Frontal cortex (tissue), 3 donors: ENCODE measurements at regions not wholly inside any gene's neighbourhood (a gene's known extent, or its start where the extent isn't known, plus 50 kb on each side); places are given as distances from the start of the nearest gene placed in this dataset.

Source experiments
- DNase-seq, 2 donors: peaks; one replicate each; pipeline ENCODE4 v3.0.0; 2012; ENCODE audit warnings: low spot score in 2 of 2
- FAIRE-seq: peaks from 2 replicates; lab custom pipeline; 2012; peaks lifted over from hg19 to GRCh38; lab: Jason Lieb, UNC
- donor health status: control.
- donor health status: control.
- donor health status: control.

- no peak for FAIRE-seq
These were observed 247.7 kb upstream of the ZNF462 start for GRCh38 chr9:106615118-106615889.

GRCh38 chr9:106616026-106616425, 246.9 kb upstream of the ZNF462 start:
- DNase-seq: no peak
- no peak for FAIRE-seq

More at GRCh38 chr9:106615118-106615889, 247.7 kb upstream of the ZNF462 start:
- DNase-seq: no peak

GRCh38 chr9:106616851-106617345, 246.1 kb upstream of the ZNF462 start:
- DNase-seq: no peak
- no peak for FAIRE-seq

GRCh38 chr9:106619211-106619610, 243.8 kb upstream of the ZNF462 start:
- DNase-seq (no peak), FAIRE-seq (no peak)

- FAIRE-seq (no peak), DNase-seq (no peak)
These were observed 242.9 kb upstream of the ZNF462 start for GRCh38 chr9:106620081-106620480.

GRCh38 chr9:106620866-106621265, 242.1 kb upstream of the ZNF462 start:
- FAIRE-seq: no peak
- DNase-seq: no peak

- FAIRE-seq (no peak), DNase-seq (no peak)
These were observed 241.4 kb upstream of the ZNF462 start for GRCh38 chr9:106621313-106622163.

GRCh38 chr9:106622164-106622487, 240.8 kb upstream of the ZNF462 start:
- DNase-seq: no peak
- FAIRE-seq: no peak

- FAIRE-seq (no peak), DNase-seq (no peak)
These were observed 239.4 kb upstream of the ZNF462 start for GRCh38 chr9:106623558-106623957.

GRCh38 chr9:106625259-106625789, 237.6 kb upstream of the ZNF462 start:
- FAIRE-seq (no peak), DNase-seq (no peak)

- DNase-seq (no peak), FAIRE-seq (no peak)
These were observed 236.0 kb upstream of the ZNF462 start for GRCh38 chr9:106626936-106627335.

GRCh38 chr9:106632621-106633020, 230.3 kb upstream of the ZNF462 start:
- DNase-seq (no peak), FAIRE-seq (no peak)

GRCh38 chr9:106634183-106634582, 228.8 kb upstream of the ZNF462 start:
- DNase-seq: no peak
- FAIRE-seq: no peak

GRCh38 chr9:106634641-106635040, 228.3 kb upstream of the ZNF462 start:
- DNase-seq (no peak), FAIRE-seq (no peak)

GRCh38 chr9:106637486-106637885, 225.5 kb upstream of the ZNF462 start:
- DNase-seq: no peak
- FAIRE-seq: no peak

- DNase-seq (no peak), FAIRE-seq (no peak)
These were observed 222.9 kb upstream of the ZNF462 start for GRCh38 chr9:106639873-106640568.

- no peak for FAIRE-seq
These were observed 219.6 kb upstream of the ZNF462 start for GRCh38 chr9:106643211-106643930.

GRCh38 chr9:106644661-106645060, 218.3 kb upstream of the ZNF462 start:
- DNase-seq: no peak
- no peak for FAIRE-seq

More at GRCh38 chr9:106643211-106643930, 219.6 kb upstream of the ZNF462 start:
- no peak for DNase-seq

GRCh38 chr9:106648799-106649198, 214.2 kb upstream of the ZNF462 start:
- DNase-seq: no peak
- FAIRE-seq: no peak

- FAIRE-seq (no peak), DNase-seq (no peak)
These were observed 213.3 kb upstream of the ZNF462 start for GRCh38 chr9:106649664-106650063.
